Ecto neural progenitor cell (in vitro differentiated cells): ENCODE measurements at regions not wholly inside any gene's neighbourhood (a gene's known extent, or its start where the extent isn't known, plus 50 kb on each side); places are given as distances from the start of the nearest gene placed in this dataset.

Experiments
- DNase-seq: peaks from one replicate; pipeline ENCODE4 v3.0.0-alpha.2; 2018; ENCODE audit warnings: low spot score

DNA sequence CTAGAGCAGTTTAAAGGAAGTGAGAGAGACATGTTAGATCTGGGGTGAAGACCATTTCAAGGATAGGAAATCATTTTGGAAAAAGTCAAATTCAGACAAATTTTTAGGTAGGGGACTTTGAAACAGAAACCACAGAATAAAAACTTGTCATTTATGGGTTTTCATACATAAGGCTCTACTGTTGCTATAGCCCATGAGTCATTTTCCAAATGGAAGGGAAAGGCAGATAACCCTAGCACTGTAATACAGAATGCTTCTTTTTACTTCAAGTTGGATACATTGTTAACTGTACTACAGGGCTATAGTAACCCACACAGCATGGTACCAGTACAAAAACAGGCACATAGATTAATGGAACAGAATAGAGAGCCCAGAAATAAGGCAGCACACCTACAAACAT, 455.4 kb downstream of the EBF1 start:
- no peak for DNase-seq

DNA sequence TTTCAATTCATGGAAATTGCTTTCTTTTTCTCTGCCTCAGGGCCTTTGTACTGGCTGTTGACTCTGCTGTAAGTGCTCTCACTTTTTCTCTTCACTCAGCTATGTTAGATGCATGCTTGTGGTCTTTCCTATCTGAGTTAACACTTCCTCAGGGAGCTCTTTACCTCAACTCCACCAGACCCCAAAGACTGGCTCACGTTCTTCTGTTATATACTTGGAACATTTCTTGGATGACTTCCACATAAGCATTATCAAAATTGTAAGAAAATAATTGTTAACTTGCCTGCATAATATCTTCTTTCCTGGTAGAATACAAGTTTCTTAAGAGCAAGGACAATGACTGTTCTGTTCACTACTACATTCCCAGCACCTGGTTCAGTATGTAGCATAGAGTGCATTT, 455.9 kb downstream of the EBF1 start:
- DNase-seq = no peak

DNA sequence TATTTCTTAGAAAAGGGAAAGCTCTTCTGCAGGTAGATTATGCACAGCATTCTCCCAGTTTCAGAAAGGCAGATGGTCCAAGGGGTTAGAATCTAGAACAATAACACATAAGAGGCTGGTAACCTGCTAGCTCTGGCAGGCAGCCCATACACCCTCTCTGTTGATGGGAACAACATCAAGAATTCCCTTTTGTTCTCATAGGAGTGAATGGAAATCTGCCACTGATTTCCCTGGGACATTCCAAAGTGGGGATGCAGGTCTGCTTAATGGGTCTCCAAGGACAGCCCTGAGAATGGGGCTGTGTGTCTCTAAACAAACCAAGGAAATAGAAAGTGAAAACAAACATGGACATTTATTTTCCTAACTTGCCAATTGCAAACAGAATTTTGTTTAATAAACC, 456.8 kb downstream of the EBF1 start:
- no peak for DNase-seq

DNA sequence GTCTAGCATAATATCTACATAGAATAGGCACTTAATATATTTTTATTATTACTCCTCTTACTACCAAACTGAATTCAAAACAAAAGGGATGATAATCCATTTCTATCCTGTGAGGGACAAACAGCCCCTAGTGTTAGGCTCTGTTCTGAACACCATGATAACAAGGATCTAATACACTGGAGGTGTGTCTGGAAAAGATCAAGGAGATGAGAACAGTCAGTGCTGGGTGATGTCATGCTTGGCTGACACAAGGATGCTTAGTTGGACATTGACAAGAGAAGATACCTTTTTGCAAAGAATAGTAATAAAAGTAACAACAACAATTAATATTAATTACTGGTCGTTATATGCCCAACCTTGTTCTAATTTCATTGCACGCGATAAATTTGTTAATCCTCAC, 458.7 kb downstream of the EBF1 start:
- no peak for DNase-seq

DNA sequence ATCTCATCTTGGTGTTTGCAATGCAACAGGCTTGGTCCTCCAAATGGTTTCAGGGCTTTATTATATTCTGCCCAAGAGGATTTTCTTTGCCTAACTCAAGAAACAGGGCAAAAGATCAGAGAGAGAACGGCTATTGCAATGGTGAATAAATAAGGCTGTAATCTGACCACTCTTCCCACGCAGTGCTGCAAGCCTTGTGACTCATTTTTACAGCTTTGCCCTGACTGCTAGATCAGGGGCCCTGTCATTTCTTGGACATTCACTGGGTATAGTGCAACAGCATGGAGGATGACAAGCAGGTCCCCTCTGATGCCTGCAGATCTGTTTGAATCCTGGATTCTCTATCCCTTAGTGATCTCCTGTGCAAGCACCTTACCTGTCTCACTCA, 459.1 kb downstream of the EBF1 start:
- no peak for DNase-seq

DNA sequence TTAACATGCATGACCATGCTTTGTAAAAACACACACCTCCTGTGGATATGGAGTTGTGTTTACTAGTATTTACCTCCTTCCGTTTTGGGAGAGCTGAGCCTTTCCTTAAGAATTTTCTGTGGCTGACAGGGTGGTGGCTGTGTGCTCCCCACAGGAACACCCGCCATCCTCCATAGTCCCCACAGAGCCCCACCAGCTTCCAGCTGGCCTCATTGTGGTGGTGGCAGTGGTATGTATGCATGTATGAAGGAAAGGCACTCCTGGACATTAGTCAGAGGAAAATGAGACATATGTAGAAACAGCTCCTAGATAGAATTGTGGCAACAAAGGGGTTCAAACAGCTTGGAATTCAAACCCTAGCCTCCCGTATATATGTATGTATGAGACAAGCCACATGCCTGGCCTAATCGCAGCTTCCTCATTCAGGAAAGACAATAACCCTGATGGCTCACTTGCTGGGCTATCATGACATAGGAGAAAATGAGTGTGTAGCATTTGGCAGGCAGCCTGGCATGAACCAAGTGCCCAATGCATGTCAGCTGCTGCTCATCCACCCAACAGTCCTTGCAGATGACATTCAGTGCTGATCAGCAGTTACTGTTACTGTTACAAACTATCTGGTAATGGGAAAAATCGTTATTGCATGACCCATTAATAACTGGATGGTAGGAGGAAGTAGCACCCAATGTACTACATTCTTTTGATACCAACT, 459.7 kb downstream of the EBF1 start:
- DNase-seq = no peak

DNA sequence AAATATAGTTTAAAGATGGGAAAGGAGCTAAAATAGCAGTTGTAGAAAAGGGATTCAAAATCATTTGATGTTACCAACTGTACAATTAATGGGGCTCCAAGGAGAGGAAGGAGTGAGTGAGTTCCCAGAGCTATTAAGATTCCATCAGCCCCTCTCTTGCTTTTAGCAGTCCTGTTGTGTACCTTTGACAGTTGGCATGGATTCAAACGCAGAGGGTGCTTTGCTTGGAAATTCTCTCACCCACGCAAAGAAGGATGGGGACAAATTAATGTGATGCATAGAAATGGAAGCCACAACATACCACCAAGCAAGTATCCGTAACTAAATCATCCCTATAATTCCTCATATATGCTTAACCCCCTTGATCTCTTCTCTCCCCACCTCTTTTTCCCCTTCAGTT, 461.3 kb downstream of the EBF1 start:
- DNase-seq = no peak

DNA sequence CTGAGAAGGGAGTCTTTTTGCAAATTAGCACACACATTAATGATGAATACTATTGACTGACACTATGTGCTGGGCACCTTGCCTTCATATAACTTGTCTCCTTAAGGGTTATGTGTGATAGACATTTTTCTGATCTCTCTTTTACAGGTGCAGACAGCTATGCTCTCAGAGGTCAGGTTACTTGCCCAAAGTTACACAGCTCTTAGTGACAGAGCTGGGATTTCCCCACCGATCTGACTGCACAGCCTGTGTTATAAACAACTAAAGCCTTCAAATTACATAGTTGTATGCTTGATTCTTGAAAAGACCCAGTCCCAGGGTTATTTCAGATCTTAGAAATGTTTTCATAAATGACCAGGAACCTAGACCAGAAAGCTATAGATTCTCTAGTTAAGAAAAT, 462.7 kb downstream of the EBF1 start:
- DNase-seq = no peak

DNA sequence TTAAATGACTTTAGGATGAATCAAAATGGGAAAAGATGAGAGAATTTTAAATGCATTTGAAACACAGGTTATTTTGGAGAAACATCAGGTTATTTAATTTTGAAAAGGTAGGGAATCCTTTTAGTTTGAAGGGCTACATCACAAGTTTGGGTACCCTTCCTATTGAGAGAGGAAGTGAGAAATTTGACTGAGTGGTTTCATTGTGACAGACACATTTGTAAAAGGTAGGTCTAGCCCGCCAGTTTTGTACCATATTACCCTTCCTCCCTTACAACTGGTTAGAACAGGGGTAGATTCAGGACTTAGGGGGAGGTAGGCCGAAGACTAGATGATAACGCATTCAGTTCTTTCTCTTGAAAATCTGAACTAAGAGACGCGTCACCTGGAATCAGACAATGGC, 464.2 kb downstream of the EBF1 start:
- DNase-seq = no peak

DNA sequence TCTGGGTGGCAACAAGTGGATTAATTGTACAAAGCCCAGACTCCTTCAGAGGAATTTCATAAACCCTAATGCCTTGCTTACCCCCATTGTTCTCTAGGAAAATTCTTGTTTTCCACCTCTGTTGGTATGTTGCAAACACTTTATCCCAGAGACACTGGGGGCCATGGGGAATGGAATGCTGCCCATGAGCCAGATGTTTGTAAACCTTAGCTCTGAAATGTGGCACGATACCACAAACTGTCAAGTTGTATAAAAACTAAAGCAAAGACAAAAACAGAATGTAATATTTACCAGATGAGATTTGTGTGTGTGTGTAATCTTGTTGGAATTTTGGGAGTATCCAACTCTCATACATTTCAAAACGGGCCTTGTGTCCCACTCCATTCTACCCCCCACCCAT, 465.0 kb downstream of the EBF1 start:
- no peak for DNase-seq

DNA sequence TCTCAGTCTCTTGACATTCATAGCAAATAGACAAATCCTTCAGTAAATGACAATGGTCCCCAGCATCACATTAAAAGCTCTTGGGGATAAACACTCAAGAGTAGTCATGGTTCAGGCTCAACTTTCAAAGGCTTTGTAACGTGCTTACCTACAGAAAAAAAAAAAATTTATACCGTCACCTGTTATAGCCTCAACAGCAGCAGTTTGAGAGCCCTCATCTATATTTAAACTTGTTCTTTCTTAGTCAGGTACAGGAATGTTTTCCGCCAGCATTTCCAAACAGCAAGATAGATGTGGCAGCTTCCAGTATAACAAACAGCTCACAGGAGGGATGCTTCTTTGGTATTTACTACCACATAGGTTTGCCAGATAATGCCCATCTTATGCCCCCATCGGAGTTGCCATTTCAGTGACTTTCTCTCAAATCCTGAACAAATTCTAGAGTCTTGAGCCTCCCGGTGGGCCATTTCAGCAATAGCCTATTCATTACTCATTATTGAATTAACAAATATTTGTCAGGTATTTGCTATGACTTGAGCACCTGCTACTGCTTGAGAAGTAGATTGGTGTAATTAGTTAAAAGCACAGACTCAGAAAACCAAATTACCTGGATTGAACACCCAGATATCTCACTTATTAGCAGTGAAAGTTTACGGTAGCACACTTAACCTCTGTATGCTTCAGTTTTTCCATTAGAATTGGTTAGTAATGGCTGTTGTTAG, 470.0 kb downstream of the EBF1 start:
- no peak for DNase-seq

DNA sequence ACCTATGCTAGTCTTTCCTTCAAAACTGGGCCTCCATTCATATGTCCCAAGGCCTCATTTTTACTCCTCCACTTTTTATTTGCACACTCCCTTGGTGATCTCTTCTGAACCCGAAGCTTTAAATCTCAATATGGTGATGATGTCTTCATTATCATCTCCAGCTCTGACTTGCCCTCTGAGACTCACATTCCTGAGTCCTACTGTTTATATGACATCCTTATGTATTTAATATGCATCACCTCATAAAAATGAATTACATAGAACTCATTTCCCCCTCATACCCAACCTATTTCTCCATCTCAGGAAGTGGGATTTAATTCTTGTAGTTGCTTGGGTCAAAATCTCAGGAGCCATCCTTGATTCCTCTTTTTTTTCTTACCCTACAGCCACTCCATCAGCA, 473.0 kb downstream of the EBF1 start:
- no peak for DNase-seq

DNA sequence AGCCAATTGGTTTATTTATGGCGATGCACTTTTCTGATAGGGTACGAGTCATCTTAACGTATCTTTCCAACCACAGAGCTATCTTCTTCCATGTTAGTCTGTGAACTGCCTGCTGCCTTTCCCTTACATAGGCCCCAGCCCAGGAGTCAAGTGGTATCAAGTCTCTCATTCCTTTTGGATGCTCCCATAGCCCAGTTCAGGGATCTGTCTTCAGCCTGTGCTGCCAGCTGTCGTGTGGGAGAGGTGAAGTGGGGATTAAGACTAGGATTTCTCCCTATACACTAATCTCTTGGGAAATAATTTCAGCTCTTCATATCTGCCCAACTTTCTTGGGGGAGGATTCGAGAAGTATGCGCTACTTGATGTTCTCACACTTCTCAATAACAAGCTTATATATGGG, 475.7 kb downstream of the EBF1 start:
- DNase-seq = no peak

DNA sequence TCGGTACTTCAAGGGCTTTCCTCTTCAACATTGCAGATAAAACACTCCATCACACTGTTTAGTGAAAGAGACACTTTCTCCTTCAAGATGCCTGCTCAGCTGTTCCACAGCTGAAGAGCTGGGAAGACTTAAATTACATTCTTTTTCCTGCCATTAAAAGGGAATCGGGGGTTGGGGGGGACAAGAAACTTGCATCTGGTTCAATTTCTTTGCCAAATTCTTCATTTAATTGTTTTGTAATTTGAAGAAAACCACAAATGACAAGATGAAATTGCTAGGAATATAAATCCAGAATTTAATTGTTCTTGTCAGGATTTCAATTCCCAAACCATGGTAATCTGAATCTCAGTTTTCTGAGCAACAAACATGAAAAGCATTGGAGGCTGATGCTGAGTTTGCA, 478.3 kb downstream of the EBF1 start:
- DNase-seq = no peak

DNA sequence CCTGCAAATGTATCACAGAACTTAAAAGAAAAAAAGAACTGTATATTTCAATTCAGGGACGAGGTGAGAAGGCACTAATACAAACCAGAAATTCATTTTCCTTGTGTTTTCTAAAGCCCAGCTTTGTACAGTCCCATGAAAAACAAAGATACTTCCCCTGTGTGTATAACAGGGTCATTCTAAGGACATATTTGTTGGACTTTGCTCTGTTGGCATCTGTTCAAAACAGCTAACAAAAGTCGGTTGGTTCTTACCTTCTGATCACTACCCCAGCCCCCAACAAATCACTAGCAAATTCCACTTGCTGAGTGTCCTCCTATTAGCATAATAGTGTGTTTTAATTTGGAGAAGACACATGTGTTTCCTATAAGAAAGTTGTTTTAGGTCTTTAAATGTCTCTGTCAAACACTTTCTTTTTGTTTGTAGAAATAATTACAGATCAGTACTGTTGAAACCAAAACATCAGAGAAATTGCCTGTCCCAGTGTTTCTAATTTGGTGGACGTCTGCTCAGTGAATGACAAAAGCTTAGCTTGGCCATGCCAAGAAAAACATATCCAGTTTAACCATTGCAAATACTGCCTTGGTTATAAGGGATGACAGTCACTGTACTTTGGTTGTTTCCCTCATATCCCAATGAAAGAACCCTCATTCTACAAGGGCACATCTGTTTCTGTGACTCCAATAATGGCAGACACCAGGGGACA, 480.5 kb downstream of the EBF1 start:
- DNase-seq = no peak

DNA sequence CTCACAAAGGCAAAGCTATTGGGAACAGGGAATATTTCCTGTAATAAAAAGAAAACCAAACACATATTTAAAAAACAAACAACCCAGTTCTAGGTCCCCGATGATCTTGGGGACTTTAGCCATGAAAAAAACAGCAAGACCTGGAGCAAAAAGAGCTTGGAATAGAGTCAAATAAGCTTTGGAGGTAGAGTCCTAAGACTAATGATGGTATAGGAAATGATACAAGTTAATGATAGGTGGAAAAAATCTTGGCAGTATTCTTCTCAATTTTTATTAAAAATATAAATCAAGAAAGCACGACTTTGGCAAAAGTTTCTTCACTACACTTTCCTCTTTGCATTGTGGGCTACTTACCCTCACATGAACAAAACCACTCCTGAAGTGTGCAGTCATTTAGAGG, 481.5 kb downstream of the EBF1 start:
- no peak for DNase-seq

DNA sequence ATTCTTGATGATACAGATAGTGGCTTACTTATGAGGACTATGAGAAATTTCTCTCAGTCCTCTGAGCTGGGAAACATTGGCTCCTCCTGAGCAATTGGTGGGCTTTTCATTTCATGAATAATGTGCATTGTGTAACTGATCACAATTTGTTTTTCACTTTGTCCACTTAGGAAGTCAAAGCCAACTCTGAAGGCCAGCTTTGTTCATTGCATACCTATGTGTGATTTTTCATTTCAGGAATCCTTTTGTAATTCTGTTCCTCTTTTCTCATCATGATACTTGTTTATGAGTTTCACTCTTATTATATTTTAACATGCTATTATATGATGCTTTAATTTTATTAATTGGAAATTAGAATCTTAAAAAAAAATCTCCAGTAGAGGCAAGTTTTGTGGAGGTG, 483.0 kb downstream of the EBF1 start:
- no peak for DNase-seq

DNA sequence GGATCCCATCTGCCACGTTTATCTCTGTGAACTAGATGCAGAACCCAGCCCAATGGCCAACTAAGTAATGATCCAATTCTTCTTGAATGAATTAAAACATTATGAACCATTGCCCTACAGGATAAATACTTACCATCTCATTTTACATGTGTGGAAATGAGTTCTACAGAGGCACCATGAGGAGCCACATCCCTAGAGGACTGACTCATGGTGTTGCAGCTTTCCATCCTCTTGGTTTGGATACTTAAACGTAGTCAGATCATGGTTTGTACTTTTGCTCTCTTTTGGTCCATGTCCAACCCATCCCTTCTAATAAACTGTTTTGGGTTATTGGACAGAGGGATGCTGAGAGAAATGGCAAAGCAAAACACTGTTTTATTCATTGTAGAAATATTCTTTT, 484.8 kb downstream of the EBF1 start:
- DNase-seq = no peak

DNA sequence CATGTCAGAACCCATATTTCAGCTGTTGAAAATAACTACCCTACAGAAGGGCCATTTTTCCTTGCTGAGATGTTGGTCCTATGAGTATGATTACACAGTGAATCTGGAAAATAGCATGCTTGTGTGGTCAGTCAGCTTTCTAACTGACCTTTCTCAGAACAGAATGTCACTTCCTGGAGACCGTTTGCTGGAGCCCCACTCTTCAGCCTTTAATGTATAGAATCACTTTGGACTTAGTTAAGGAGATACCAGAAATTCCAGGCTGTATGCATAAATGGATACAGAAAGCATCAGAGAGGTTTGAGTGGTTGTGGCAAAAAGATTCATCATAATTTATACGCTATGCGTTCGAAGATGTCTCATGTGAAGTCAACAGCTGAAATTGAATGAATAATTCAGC, 488.1 kb downstream of the EBF1 start:
- DNase-seq = no peak

DNA sequence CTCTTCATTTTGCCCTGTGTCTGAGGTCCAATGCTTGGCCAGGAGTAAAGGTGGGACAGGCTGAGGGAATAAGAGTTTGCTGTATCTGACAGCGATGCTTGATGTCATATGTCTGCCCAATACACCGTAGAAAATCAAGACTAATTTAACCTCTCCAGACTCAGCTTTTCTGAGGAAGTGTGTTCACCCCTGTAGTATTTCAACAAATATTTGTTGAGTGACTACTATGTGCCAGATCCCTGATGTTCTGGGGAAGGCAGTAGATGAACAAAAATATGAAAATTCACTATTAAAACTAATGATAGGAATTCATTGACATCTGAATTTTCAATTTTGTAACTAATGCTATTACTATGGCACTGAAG, 489.7 kb downstream of the EBF1 start:
- DNase-seq = no peak

DNA sequence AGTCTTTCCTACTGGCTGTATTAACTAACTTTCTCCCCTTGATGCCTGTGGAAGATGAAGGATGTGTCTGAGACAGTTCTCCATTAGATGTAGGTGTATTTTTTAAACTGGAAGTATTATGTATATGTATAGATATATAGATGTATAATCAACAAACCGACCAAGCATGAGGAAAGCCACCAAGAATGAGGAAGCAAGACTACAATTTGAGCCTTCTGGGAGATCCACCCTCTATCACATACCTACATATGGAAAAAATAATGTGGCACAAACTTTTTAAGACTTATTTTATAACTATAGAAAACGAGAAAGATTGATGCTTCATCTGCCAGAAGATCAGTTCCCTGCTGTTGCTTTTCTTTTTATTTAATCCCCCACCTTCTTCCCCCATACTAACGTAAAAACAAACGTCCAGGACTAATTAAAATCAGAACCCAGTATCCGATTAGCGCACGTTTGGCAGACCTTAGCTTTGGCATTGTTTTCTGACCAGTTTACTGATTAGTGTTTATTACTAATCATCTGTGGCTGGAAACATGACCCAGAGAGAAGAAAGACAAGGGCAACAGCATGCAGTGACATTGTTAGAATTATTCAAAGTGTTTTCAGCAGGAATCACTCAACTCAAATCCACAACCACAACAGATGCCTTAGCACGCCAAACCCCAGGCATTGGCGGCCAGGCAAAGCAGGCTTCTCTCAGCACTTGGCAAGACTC, 490.2 kb downstream of the EBF1 start:
- no peak for DNase-seq

DNA sequence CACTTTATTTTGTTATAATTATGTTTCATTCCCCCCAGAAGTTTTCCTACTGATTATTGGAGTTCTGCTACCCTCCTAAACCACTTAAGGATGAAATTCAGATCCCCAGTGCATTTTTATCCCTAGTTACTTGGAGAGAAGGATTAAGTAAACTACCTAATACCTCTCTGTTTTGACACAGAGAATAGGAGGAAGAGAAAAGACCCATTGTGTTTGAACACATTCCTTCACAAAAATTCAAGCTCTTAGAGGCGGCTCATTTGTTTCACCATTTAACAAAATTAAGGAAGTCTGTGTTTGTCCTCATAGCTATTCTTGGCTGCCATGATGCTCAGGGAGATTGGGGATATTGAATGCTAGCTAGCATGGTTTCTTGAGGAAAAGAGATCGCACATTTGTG, 492.6 kb downstream of the EBF1 start:
- DNase-seq = no peak

DNA sequence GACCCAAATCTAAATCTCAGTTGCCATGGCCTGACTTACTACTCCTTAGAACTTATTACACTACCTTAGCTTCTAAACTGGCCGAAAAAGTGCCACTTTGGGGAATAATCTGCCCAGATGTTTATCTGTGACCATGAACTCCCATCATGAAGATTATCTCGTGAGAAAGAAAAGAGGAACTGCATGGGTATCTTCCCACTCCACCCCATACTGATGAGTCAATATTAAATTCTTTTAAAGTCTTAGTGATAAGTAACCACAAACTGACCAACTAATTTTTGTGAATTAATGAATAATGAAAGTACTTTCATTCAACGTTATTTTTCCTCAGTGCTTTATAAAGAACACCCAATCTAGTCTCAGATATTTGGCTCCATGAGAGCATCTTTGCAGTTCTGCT, 493.5 kb downstream of the EBF1 start:
- no peak for DNase-seq
